Activated naive CD8-positive, alpha-beta T cell treated with anti-CD3 and anti-CD28 coated beads for 36 hours (primary cell): ENCODE measurements at regions not wholly inside any gene's neighbourhood (a gene's known extent, or its start where the extent isn't known, plus 50 kb on each side); places are given as distances from the start of the nearest gene placed in this dataset.
"Not testable (repeated sequence)": the region's sequence is repeated elsewhere in the genome, so short reads cannot be mapped to it uniquely, and the experiment has no call there.

ENCODE experiments used
- DNase-seq: peaks from one replicate; pipeline ENCODE4 v3.0.0; 2021
- H3K27ac Mint-ChIP-seq: one replicate; pipeline ENCODE4 v1.8.0; 2022; ENCODE audit warnings: mild to moderate bottlenecking, moderate library complexity, mixed read lengths
- H3K27me3 Mint-ChIP-seq: one replicate; pipeline ENCODE4 v1.8.0; 2022; ENCODE audit warnings: mild to moderate bottlenecking, mixed read lengths
- H3K36me3 Mint-ChIP-seq: one replicate; pipeline ENCODE4 v1.8.0; 2021; ENCODE audit warnings: mild to moderate bottlenecking, mixed read lengths
- H3K4me1 Mint-ChIP-seq: one replicate; pipeline ENCODE4 v1.8.0; 2021; ENCODE audit warnings: mixed read lengths
- H3K4me3 Mint-ChIP-seq: one replicate; pipeline ENCODE4 v1.8.0; 2022; ENCODE audit warnings: mild to moderate bottlenecking, moderate library complexity, mixed read lengths
- H3K9me3 Mint-ChIP-seq: one replicate; pipeline ENCODE4 v1.8.0; 2022; ENCODE audit warnings: mixed read lengths

- Mint-ChIP-seq H3K36me3 (no peaks in the 10 kb centered on the region), H3K27me3 (no peaks in the 10 kb centered on the region), H3K4me1 (no peaks in the 10 kb centered on the region), H3K9me3 (no peaks in the 10 kb centered on the region), H3K27ac (no peak overlapping the region), H3K4me3 (no peak overlapping the region)
- no peak for DNase-seq
Observed at GRCh38 chrX:121389976-121390714, 342.7 kb downstream of the GLUD2 start.

- H3K4me3 Mint-ChIP-seq: no peak overlapping the region
- no peak overlapping the region for H3K27ac Mint-ChIP-seq
- H3K9me3 Mint-ChIP-seq: no peaks in the 10 kb centered on the region
- no peak for DNase-seq
- H3K4me1 Mint-ChIP-seq: no peaks in the 10 kb centered on the region
- no peaks in the 10 kb centered on the region for H3K27me3 Mint-ChIP-seq
- H3K36me3 Mint-ChIP-seq: no peaks in the 10 kb centered on the region
Observed at GRCh38 chrX:121405826-121406225, 358.4 kb downstream of the GLUD2 start.

GRCh38 chrX:121407627-121408026 lies 360.2 kb downstream of the GLUD2 start:
- DNase-seq: no peak
- Mint-ChIP-seq H3K27ac (no peak overlapping the region), H3K4me1 (no peaks in the 10 kb centered on the region), H3K36me3 (no peaks in the 10 kb centered on the region), H3K27me3 (no peaks in the 10 kb centered on the region), H3K9me3 (no peaks in the 10 kb centered on the region), H3K4me3 (no peak overlapping the region)

GRCh38 chrX:121431514-121431913 lies 384.1 kb downstream of the GLUD2 start:
- H3K4me1 Mint-ChIP-seq, DNase-seq, H3K27me3 Mint-ChIP-seq, H3K27ac Mint-ChIP-seq, H3K9me3 Mint-ChIP-seq, H3K36me3 Mint-ChIP-seq, H3K4me3 Mint-ChIP-seq: not testable (repeated sequence)

- Mint-ChIP-seq H3K4me3 (no peak overlapping the region), H3K36me3 (no peaks in the 10 kb centered on the region), H3K4me1 (no peaks in the 10 kb centered on the region), H3K27ac (no peak overlapping the region), H3K9me3 (no peaks in the 10 kb centered on the region), H3K27me3 (no peaks in the 10 kb centered on the region)
- no peak for DNase-seq
Observed at GRCh38 chrX:121433289-121433688, 385.9 kb downstream of the GLUD2 start.

GRCh38 chrX:121437666-121438065 lies 390.3 kb downstream of the GLUD2 start:
- H3K36me3 Mint-ChIP-seq, H3K4me3 Mint-ChIP-seq, H3K27me3 Mint-ChIP-seq, DNase-seq, H3K9me3 Mint-ChIP-seq, H3K4me1 Mint-ChIP-seq, H3K27ac Mint-ChIP-seq: not testable (repeated sequence)

- H3K4me1 Mint-ChIP-seq: no peaks in the 10 kb centered on the region
- H3K4me3 Mint-ChIP-seq: no peak overlapping the region
- no peaks in the 10 kb centered on the region for H3K9me3 Mint-ChIP-seq
- H3K27ac Mint-ChIP-seq: no peak overlapping the region
- H3K36me3 Mint-ChIP-seq: no peaks in the 10 kb centered on the region
- H3K27me3 Mint-ChIP-seq: peaks cover 3% of the 10 kb centered on the region
- DNase-seq: no peak
Observed at GRCh38 chrX:121455890-121456289, 408.5 kb downstream of the GLUD2 start.

- Mint-ChIP-seq H3K4me1 (no peaks in the 10 kb centered on the region), H3K4me3 (no peak overlapping the region), H3K27ac (no peak overlapping the region), H3K9me3 (no peaks in the 10 kb centered on the region), H3K27me3 (peaks cover 3% of the 10 kb centered on the region), H3K36me3 (no peaks in the 10 kb centered on the region)
- no peak for DNase-seq
Observed at GRCh38 chrX:121456315-121456714, 408.9 kb downstream of the GLUD2 start.

- Mint-ChIP-seq H3K4me3 (no peak overlapping the region), H3K27ac (no peak overlapping the region), H3K9me3 (no peaks in the 10 kb centered on the region), H3K4me1 (no peaks in the 10 kb centered on the region), H3K36me3 (no peaks in the 10 kb centered on the region), H3K27me3 (peaks cover 3% of the 10 kb centered on the region)
- no peak for DNase-seq
Observed at GRCh38 chrX:121457096-121457495, 409.7 kb downstream of the GLUD2 start.

- Mint-ChIP-seq H3K36me3 (no peaks in the 10 kb centered on the region), H3K9me3 (no peaks in the 10 kb centered on the region), H3K27me3 (no peaks in the 10 kb centered on the region), H3K4me1 (no peaks in the 10 kb centered on the region), H3K27ac (no peak overlapping the region), H3K4me3 (no peak overlapping the region)
- no peak for DNase-seq
Observed at GRCh38 chrX:121479406-121479805, 432.0 kb downstream of the GLUD2 start.

- H3K4me1 Mint-ChIP-seq: no peaks in the 10 kb centered on the region
- no peaks in the 10 kb centered on the region for H3K27me3 Mint-ChIP-seq
- H3K4me3 Mint-ChIP-seq: no peak overlapping the region
- H3K9me3 Mint-ChIP-seq: no peaks in the 10 kb centered on the region
- no peak for DNase-seq
- H3K27ac Mint-ChIP-seq: no peak overlapping the region
- H3K36me3 Mint-ChIP-seq: no peaks in the 10 kb centered on the region
Observed at GRCh38 chrX:121496966-121497365, 449.6 kb downstream of the GLUD2 start.

GRCh38 chrX:121504153-121504552 lies 456.7 kb downstream of the GLUD2 start:
- no peaks in the 10 kb centered on the region for H3K36me3 Mint-ChIP-seq
- no peak overlapping the region for H3K27ac Mint-ChIP-seq
- no peaks in the 10 kb centered on the region for H3K9me3 Mint-ChIP-seq
- no peak for DNase-seq
- H3K4me1 Mint-ChIP-seq: no peaks in the 10 kb centered on the region
- no peak overlapping the region for H3K4me3 Mint-ChIP-seq
- H3K27me3 Mint-ChIP-seq: no peaks in the 10 kb centered on the region

GRCh38 chrX:121546317-121546716 lies 498.9 kb downstream of the GLUD2 start:
- H3K36me3 Mint-ChIP-seq: no peaks in the 10 kb centered on the region
- H3K9me3 Mint-ChIP-seq: no peaks in the 10 kb centered on the region
- H3K27me3 Mint-ChIP-seq: peaks cover 4% of the 10 kb centered on the region
- DNase-seq: no peak
- no peak overlapping the region for H3K27ac Mint-ChIP-seq
- H3K4me1 Mint-ChIP-seq: no peaks in the 10 kb centered on the region
- H3K4me3 Mint-ChIP-seq: no peak overlapping the region

GRCh38 chrX:121558886-121559285 lies 511.5 kb downstream of the GLUD2 start:
- no peaks in the 10 kb centered on the region for H3K36me3 Mint-ChIP-seq
- H3K9me3 Mint-ChIP-seq: no peaks in the 10 kb centered on the region
- H3K27me3 Mint-ChIP-seq: no peaks in the 10 kb centered on the region
- no peak overlapping the region for H3K27ac Mint-ChIP-seq
- no peak overlapping the region for H3K4me3 Mint-ChIP-seq
- DNase-seq: no peak
- no peaks in the 10 kb centered on the region for H3K4me1 Mint-ChIP-seq

- H3K4me3 Mint-ChIP-seq: no peak overlapping the region
- no peak overlapping the region for H3K27ac Mint-ChIP-seq
- no peaks in the 10 kb centered on the region for H3K9me3 Mint-ChIP-seq
- H3K36me3 Mint-ChIP-seq: no peaks in the 10 kb centered on the region
- no peaks in the 10 kb centered on the region for H3K4me1 Mint-ChIP-seq
- no peaks in the 10 kb centered on the region for H3K27me3 Mint-ChIP-seq
- DNase-seq: no peak
Observed at GRCh38 chrX:121562616-121563015, 515.2 kb downstream of the GLUD2 start.

GRCh38 chrX:121569609-121570008 lies 522.2 kb downstream of the GLUD2 start:
- H3K4me1 Mint-ChIP-seq: no peaks in the 10 kb centered on the region
- H3K36me3 Mint-ChIP-seq: no peaks in the 10 kb centered on the region
- no peak overlapping the region for H3K4me3 Mint-ChIP-seq
- H3K27me3 Mint-ChIP-seq: no peaks in the 10 kb centered on the region
- no peak for DNase-seq
- no peak overlapping the region for H3K27ac Mint-ChIP-seq
- H3K9me3 Mint-ChIP-seq: no peaks in the 10 kb centered on the region
